ENCODE measurements at regions not wholly inside any gene's neighbourhood (a gene's known extent, or its start where the extent isn't known, plus 50 kb on each side); places are given as distances from the start of the nearest gene placed in this dataset.

- DNase-seq (ENCODE audit: low read depth) = no peak
- TF ChIP-seq CTCF (conservative IDR thresholded peaks at IDR 0.05; ENCODE audit: low read depth, low read length) = no peak
- H3K4me3 ChIP-seq (ENCODE audit: low read depth, low read length) = no peak overlapping the region
These were observed 227.1 kb upstream of the DDHD1 start for GRCh38 chr14:53380052-53380866.

GRCh38 chr14:53378142-53378541 is 225.0 kb upstream of the DDHD1 start:
- no peak for TF ChIP-seq CTCF (conservative IDR thresholded peaks at IDR 0.05; ENCODE audit: low read depth, low read length)
- H3K4me3 ChIP-seq (ENCODE audit: low read depth, low read length) = no peak overlapping the region
- no peak for DNase-seq (ENCODE audit: low read depth)

GRCh38 chr14:53376064-53376463 is 222.9 kb upstream of the DDHD1 start:
- no peak for DNase-seq (ENCODE audit: low read depth)
- TF ChIP-seq CTCF (conservative IDR thresholded peaks at IDR 0.05; ENCODE audit: low read depth, low read length) = no peak
- no peak overlapping the region for H3K4me3 ChIP-seq (ENCODE audit: low read depth, low read length)

- no peak overlapping the region for H3K4me3 ChIP-seq (ENCODE audit: low read depth, low read length)
- no peak for TF ChIP-seq CTCF (conservative IDR thresholded peaks at IDR 0.05; ENCODE audit: low read depth, low read length)
- no peak for DNase-seq (ENCODE audit: low read depth)
These were observed 222.5 kb upstream of the DDHD1 start for GRCh38 chr14:53375599-53375998.

GRCh38 chr14:53368711-53369201 is 215.6 kb upstream of the DDHD1 start:
- no peak for TF ChIP-seq CTCF (conservative IDR thresholded peaks at IDR 0.05; ENCODE audit: low read depth, low read length)
- H3K4me3 ChIP-seq (ENCODE audit: low read depth, low read length) = no peak overlapping the region
- DNase-seq (ENCODE audit: low read depth) = peak; percentile 67

GRCh38 chr14:53368066-53368465 is 214.9 kb upstream of the DDHD1 start:
- DNase-seq (ENCODE audit: low read depth) = no peak
- H3K4me3 ChIP-seq (ENCODE audit: low read depth, low read length) = no peak overlapping the region
- TF ChIP-seq CTCF (conservative IDR thresholded peaks at IDR 0.05; ENCODE audit: low read depth, low read length) = no peak

GRCh38 chr14:53367644-53368026 is 214.5 kb upstream of the DDHD1 start:
- DNase-seq (ENCODE audit: low read depth) = peak; percentile 77
- TF ChIP-seq CTCF (conservative IDR thresholded peaks at IDR 0.05; ENCODE audit: low read depth, low read length) = no peak
- no peak overlapping the region for H3K4me3 ChIP-seq (ENCODE audit: low read depth, low read length)

Measured in choroid plexus epithelial cell (primary cell).